Caco-2 (cell line): ENCODE measurements at regions not wholly inside any gene's neighbourhood (a gene's known extent, or its start where the extent isn't known, plus 50 kb on each side); places are given as distances from the start of the nearest gene placed in this dataset.

Experiments used
- BruUV-seq: library from RNA; stranded (reverse); fragments of 400-500 nt; replicated peaks from 2 replicates; lab custom pipeline; 2021; lab: Mats Ljungman, UMichigan
- CTCF ChIA-PET: fragments of 300-600 bp; sonication (Branson Sonifier 250); formaldehyde crosslinking; loops from one replicate; lab custom pipeline; 2022; ENCODE audit warnings: antibody characterized with exemption; lab: Charles Lee
- POLR2A ChIA-PET: fragments of 300-600 bp; sonication (Branson Sonifier 250); formaldehyde crosslinking; loops from one replicate; lab custom pipeline; 2022; ENCODE audit warnings: antibody characterized with exemption; lab: Charles Lee
- DNase-seq, 2 experiments: peaks; one replicate each; pipeline versions ENCODE4 v3.0.0 to v3.0.0-alpha.2; 2020 to 2022
- H3K27me3 ChIP-seq: replicated peaks from 2 replicates; pipeline ENCODE4 v1.6.0; 2011; ENCODE audit warnings: low read length; ENCODE audit not compliant: control insufficient read depth, insufficient read depth
- H3K36me3 ChIP-seq: 2 replicates; pipeline ENCODE4 v1.5.1; 2011; ENCODE audit warnings: low read length; ENCODE audit not compliant: control insufficient read depth, insufficient read depth
- H3K4me1 ChIP-seq: fragments of 250-450 bp; sonication (Bioruptor Pico); 2 replicates; pipeline ENCODE4 v1.5.1; 2020; ENCODE audit warnings: mild to moderate bottlenecking
- H3K4me3 ChIP-seq: 2 replicates; pipeline ENCODE4 v1.5.1; 2011; ENCODE audit warnings: low read depth, mild to moderate bottlenecking, control low read depth, low read length
- H3K9me3 ChIP-seq: fragments of 250-450 bp; sonication (Bioruptor Pico); 2 replicates; pipeline ENCODE4 v1.5.1; 2020; ENCODE audit warnings: mild to moderate bottlenecking, moderate library complexity
- H3K27ac Mint-ChIP-seq: one replicate; pipeline ENCODE4 v1.8.0; 2022; ENCODE audit warnings: mixed read lengths; ENCODE audit not compliant: unreplicated experiment
- H3K27me3 Mint-ChIP-seq: one replicate; pipeline ENCODE4 v1.8.0; 2022; ENCODE audit warnings: mixed read lengths; ENCODE audit not compliant: insufficient read depth, unreplicated experiment
- H3K36me3 Mint-ChIP-seq: one replicate; pipeline ENCODE4 v1.8.0; 2022; ENCODE audit warnings: mild to moderate bottlenecking, mixed read lengths; ENCODE audit not compliant: insufficient read depth, unreplicated experiment
- H3K4me1 Mint-ChIP-seq: one replicate; pipeline ENCODE4 v1.8.0; 2022; ENCODE audit warnings: low read depth, mixed read lengths; ENCODE audit not compliant: unreplicated experiment
- H3K4me3 Mint-ChIP-seq: one replicate; pipeline ENCODE4 v1.8.0; 2022; ENCODE audit warnings: mild to moderate bottlenecking, moderate library complexity, mixed read lengths; ENCODE audit not compliant: unreplicated experiment
- H3K9me3 Mint-ChIP-seq: one replicate; pipeline ENCODE4 v1.8.0; 2022; ENCODE audit warnings: mixed read lengths; ENCODE audit not compliant: unreplicated experiment
- CTCF ChIP-seq, 2 experiments: fragments of 200-600 bp in 1 of 2; IDR thresholded peaks; 1 replicate in 1 of 2; 2 replicates in 1 of 2; pipeline versions ENCODE4 v1.5.1 to v1.8.0; 2011 to 2022; ENCODE audit warnings: antibody characterized with exemption in 1 of 2, control low read depth in 1 of 2, inconsistent platforms in 1 of 2, low read depth in 1 of 2, low read length in 1 of 2, mild to moderate bottlenecking in 1 of 2, moderate library complexity in 1 of 2; ENCODE audit not compliant: insufficient read depth in 1 of 2, severe bottlenecking in 1 of 2, unreplicated experiment in 1 of 2
- intact Hi-C: fragments of 100-400 bp; cut with micrococcal nuclease; formaldehyde crosslinking; loops from one replicate; pipeline ENCODE4 v1.10.0; 2022; ENCODE audit not compliant: unreplicated experiment

GRCh38 chr1:219749370-219749769 lies 136.5 kb upstream of the ZC3H11B start:
- no peaks in the 10 kb centered on the region for H3K4me1 Mint-ChIP-seq
- no TSS peak for BruUV-seq
- CTCF ChIA-PET: no interaction called here

GRCh38 chr1:219746141-219746540 lies 133.2 kb upstream of the ZC3H11B start:
- ChIA-PET POLR2A (no interaction called here), CTCF (no interaction called here)
- Mint-ChIP-seq H3K4me1 (no peaks in the 10 kb centered on the region), H3K36me3 (no peaks in the 10 kb centered on the region), H3K4me3 (no peak overlapping the region), H3K9me3 (no peaks in the 10 kb centered on the region), H3K27ac (no peak overlapping the region), H3K27me3 (peaks cover 4% of the 10 kb centered on the region)
- no peaks in the 10 kb centered on the region for H3K27me3 ChIP-seq
- no TSS peak for BruUV-seq
- intact Hi-C loops: no loop called here
- no peak overlapping the region for H3K4me3 ChIP-seq
- no peaks in the 10 kb centered on the region for H3K36me3 ChIP-seq
- no peak for TF ChIP-seq CTCF (IDR thresholded peaks at IDR 0.05; ENCODE audit: insufficient read depth in 1 of 2, low read depth in 1 of 2, low read length in 1 of 2, severe bottlenecking in 1 of 2, unreplicated experiment in 1 of 2)
- no peaks in the 10 kb centered on the region for H3K9me3 ChIP-seq
- DNase-seq: no peak
- no peaks in the 10 kb centered on the region for H3K4me1 ChIP-seq

More at GRCh38 chr1:219749370-219749769, 136.5 kb upstream of the ZC3H11B start:
- H3K4me3 Mint-ChIP-seq: no peak overlapping the region
- DNase-seq: no peak
- TF ChIP-seq CTCF (IDR thresholded peaks at IDR 0.05; ENCODE audit: insufficient read depth in 1 of 2, low read depth in 1 of 2, low read length in 1 of 2, severe bottlenecking in 1 of 2, unreplicated experiment in 1 of 2): no peak
- Histone ChIP-seq H3K36me3 (no peaks in the 10 kb centered on the region), H3K4me1 (no peaks in the 10 kb centered on the region), H3K27me3 (no peaks in the 10 kb centered on the region; the same call in 1 of the 2 replicates), H3K9me3 (no peaks in the 10 kb centered on the region), H3K4me3 (no peak overlapping the region)
- H3K27ac Mint-ChIP-seq: no peak overlapping the region
- H3K27me3 Mint-ChIP-seq: peaks cover 2% of the 10 kb centered on the region
- intact Hi-C loops: no loop called here
- H3K9me3 Mint-ChIP-seq: no peaks in the 10 kb centered on the region
- H3K36me3 Mint-ChIP-seq: no peaks in the 10 kb centered on the region
- POLR2A ChIA-PET: no interaction called here

DNA sequence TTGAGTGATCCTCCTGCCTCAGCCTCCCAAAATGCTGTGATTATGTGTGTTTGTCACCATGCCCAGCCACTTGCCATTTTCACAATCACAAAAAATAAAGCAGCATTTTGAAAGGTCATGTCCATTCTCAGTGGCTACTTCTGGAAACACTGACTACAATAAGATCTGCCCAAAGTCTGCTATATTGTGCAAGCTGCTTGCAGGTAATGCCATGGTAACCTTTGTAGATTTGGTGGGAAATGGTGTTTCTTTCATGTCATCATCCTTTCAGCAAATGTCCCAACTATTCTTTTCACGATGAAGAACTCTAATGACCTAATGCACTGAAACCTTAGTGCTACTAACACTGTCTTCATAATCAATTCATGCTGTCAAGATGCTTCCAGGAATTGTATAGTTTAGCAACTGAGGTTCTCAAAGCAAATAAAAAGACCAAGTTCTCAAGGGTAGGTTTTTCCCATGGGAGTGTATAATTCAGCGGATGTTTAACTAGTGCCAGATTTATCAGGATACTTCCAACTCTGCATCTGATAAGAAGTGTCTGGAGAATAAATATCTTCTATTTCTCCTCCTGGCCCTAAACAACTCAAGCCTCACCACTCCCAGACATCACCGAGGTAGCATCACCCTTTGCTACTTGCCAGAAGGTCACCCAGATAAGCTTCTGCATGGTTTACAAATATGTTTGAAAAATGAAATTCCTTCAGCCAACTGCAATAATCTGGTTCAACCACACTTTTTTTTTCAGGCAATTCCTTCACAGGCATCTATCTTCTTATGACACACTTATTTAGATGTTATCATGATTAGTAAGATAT lies 132.0 kb upstream of the ZC3H11B start:
- no peak overlapping the region for H3K4me3 ChIP-seq
- ChIA-PET POLR2A (no interaction called here), CTCF (no interaction called here)
- Mint-ChIP-seq H3K4me3 (no peak overlapping the region), H3K27ac (no peak overlapping the region), H3K27me3 (peaks cover 4% of the 10 kb centered on the region), H3K36me3 (no peaks in the 10 kb centered on the region), H3K4me1 (no peaks in the 10 kb centered on the region), H3K9me3 (no peaks in the 10 kb centered on the region)
- no peak for TF ChIP-seq CTCF (IDR thresholded peaks at IDR 0.05; ENCODE audit: insufficient read depth in 1 of 2, low read depth in 1 of 2, low read length in 1 of 2, severe bottlenecking in 1 of 2, unreplicated experiment in 1 of 2)
- DNase-seq: no peak
- no peaks in the 10 kb centered on the region for H3K4me1 ChIP-seq
- H3K36me3 ChIP-seq: no peaks in the 10 kb centered on the region
- no peaks in the 10 kb centered on the region; the same call in 1 of the 2 replicates for H3K27me3 ChIP-seq
- BruUV-seq: no TSS peak
- H3K9me3 ChIP-seq: no peaks in the 10 kb centered on the region
- intact Hi-C loops: no loop called here
